ENCODE measurements at regions not wholly inside any gene's neighbourhood (a gene's known extent, or its start where the extent isn't known, plus 50 kb on each side); places are given as distances from the start of the nearest gene placed in this dataset.
"Not testable (repeated sequence)": the region's sequence is repeated elsewhere in the genome, so short reads cannot be mapped to it uniquely, and the experiment has no call there.

DNA sequence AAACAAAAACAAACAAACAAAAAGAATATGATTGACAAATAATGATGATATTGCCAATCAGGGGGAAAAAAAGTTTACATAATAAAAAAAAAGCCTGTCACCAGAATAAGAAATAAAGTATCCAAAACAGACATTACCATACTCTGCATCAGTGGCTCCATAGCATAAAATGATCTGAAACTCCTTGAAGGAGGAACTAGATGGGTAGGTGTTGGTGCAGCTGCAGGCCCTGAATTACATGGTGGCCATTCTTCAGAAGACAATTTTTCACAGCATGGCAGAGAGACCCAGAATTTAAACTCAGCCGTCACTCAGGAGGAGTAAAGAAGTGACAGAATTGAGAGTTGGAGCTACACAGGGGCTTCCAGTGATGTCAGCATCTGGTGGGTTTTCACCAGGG is 60.2 kb downstream of the GLUL start:
- DNase-seq (ENCODE audit: low read depth): no peak

DNA sequence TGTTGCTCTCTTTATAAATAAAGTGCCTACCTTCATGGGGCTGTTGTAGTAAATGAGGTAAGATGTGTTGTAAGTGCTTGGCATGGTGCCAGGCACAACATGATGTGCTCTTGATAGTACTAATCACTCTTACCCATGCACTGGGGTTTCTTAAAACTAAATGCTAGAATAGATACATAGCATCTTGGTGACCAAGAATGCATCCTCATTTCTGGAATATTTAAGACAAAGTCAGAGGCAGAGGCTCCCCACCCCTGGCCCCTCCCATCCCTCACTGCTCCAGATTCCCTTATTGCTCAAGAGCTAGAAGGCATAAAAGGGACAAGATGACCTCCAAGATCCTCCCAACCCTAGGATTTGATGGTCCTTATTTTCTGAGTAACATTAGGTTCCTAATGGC is 61.3 kb downstream of the GLUL start:
- no peak for DNase-seq (ENCODE audit: low read depth)

DNA sequence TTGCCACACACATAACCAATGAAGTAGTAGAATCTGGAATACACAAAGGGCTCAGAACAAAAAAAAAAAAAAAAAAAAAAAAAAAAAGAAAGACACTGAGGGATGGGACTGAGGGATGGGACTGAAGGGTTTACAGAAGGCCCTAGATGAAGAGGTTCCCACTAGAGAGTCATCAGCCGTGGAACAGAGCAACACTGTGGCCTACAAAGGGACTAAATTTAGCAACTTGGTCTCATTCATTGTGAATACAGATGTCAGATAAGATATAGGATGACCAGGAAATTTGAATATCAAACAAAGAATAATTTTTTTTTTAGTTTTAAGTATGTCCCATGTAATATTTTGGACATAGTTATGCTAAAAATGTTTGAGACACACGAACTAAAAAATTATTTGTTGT is 62.1 kb downstream of the GLUL start:
- no peak for DNase-seq (ENCODE audit: low read depth)

DNA sequence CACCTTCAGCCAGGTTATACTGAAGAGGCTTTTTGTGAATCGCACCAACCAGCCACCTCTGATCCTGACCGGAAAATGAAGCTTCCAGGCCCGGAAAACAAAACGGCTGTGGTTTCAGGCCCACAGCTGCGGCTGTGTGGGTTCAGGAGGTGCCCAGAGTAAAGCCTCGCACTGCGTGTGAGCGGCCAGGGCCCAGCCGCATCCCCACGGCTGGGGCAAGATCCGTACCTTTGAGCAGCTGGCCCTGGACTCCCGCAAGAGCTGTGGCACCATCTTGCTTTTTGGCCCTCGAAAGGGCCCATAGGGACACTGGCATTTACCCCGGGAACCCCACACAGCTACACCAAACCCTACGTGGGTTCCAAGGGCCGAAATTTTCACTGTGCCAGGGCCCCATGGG is 63.0 kb downstream of the GLUL start:
- no peak for DNase-seq (ENCODE audit: low read depth)

DNA sequence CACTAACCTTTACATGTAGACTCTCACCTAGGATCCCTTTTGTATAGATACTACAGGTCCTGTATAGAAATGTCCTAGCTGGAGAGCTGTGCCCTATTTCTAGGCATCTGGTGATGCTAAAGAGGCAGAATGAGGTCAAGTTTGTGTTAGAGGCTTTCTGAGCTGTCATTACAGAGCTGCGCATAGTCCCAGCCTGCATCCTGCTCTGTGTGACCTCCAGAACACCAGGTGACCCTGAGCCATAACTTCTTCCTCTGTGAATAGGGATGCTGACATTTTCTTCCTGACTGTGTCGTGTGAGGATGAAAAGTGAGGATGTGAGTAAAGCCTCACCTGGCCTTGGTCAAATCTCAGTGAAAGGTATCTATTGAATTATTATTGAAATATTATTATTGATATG is 66.3 kb downstream of the GLUL start:
- no peak for DNase-seq (ENCODE audit: low read depth)

DNA sequence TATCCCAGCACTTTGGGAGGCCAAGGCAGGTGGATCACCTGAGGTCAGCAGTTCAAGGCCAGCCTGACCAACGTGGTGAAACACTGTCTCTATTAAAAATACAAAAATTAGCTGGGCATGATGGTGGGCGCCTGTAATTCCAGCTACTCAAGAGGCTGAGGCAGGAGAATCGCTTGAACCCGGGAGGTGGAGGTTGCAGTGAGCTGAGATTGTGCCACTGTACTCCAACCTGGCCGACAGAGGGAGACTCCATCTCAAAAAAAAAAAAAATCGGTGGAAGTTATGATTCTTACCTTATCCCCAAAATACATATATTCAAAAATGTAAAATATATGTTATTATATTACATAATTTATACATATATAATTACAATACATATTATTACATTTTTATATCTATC is 70.1 kb downstream of the GLUL start:
- DNase-seq (ENCODE audit: low read depth): not testable (repeated sequence)

DNA sequence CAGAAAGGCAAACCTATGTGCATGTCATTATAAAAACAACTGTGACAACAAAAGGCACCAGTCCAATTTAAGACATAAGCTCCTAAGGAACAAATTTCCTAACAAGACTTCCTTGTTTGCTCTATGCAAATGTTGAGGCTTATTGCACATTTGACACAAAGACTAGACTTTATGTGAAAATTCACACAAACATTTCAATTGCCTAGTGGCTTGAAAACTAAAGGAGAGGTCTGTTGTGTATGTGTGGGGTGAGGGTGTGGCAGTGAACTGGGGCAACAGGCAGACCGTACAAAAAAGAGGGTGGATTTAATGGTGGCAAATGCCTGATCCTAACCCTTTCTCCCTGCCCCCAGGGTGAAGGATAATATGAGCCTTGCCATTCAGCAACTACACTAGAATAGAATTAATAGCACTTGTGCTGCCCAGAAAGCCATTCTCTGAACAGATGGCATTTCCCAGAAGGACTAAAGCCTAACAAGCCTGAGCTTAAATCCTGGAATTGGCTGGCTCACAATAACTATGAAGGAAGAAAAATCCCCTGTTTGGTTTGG is 73.9 kb downstream of the GLUL start:
- no peak for DNase-seq (ENCODE audit: low read depth)

DNA sequence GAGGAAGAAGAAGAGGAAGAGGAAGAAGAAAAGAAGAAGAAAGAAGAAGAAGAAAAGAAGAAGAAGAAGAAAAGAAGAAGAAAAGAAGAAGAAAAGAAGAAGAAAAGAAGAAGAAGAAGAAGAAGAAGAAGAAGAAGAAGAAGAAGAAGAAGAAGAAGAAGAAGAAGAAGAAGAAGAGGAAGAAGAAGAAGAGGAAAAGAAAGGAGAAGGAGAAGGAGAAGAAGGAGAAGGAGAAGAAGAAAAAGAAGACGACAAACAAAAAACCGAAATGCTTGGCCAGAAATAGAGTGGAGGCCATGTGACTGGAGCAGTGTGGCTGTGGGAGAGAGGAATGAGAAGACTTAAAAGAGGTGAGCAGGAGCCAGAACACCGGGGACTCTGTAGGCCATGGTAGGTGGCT is 75.1 kb downstream of the GLUL start:
- DNase-seq (ENCODE audit: low read depth): not testable (repeated sequence)

DNA sequence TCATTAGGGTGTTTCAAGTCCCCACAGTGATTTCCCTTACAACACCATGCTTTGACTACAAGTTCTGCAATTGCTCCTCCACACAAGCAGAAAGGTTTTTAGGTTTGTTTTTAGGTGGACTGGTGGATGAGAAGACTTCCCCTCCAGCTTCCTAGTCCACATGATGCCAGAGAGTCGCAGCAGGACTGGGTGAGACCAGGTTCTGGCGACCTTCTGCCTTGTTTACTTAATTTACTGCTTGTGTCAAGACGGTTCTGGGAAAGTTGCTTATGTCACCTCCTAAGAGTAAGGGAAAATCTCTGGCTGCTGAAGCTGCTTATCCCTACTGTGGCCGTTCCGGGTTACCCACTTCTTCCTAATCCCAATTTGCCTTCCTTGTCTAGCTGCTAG is 76.4 kb downstream of the GLUL start:
- no peak for DNase-seq (ENCODE audit: low read depth)

DNA sequence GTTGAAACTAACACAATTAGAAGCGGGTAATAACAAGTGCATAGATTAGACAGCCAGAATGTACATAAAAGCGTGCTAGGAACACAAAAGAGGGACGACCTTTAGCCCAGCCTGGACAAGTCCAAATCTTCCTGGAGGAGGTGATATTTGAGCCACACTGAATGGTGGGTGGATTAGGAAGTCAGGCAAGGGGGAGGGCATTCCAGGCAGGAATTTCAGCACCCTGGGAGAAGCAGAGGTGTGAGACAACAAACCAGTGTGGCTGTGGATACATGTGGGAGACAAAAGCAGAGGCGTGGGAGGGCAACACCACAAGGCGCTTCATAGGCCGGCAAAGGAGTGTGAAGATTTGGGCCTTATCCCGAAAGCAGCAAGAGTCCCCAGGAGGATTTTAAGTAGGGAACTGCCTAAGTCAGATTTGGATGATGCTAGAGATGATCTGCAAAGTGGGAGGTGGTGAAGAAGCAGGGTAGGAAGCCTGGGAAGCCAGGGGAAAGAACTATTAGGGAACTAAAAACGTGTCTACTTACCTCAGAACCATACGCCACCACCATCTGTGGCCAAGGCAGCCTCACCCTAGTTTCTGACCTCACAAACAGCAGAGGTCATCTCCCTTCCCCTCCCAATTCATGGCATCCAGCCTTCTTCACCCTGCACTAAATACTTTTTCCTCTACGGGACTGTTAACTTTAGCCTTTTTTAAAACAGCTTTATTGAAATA is 81.8 kb downstream of the GLUL start:
- DNase-seq (ENCODE audit: low read depth): no peak

DNA sequence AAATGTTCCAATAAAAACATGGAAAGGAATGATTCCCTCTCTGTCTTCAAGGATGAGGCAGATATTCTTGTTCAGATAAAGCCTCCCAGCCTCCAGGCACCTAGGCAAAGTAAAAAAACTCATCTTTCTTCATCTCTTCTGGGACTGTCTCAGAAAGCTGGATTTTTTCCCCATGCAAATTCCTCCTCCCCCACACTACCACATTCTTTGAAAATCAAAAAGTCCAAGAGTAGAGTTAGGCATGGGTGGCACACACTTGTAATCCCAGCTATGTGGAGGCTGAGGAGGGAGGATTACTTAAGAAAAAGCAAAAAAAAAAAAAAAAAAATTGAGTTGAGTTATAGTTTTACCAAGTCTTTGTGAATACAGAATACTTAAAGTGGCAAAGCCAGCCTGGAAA is 82.8 kb downstream of the GLUL start:
- DNase-seq (ENCODE audit: low read depth): no peak

DNA sequence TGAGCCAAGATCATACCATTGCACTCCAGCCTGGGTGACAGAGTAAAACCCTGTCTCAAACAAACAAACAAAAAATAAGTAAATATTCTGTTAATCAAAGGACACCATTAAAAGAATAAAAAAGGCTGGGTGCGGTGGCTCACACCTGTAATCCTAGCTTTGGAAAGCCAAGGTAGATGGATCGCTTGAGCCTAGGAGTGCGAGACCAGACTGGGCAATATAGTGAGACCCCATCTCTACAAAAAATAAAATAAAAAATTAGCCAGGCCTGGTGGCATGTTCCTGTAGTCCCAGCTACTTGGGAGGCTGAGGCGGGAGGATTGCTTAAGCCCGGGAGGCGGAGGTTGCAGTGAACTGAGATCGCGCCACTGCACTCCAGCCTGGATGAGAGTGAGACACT is 84.1 kb downstream of the GLUL start:
- not testable (repeated sequence) for DNase-seq (ENCODE audit: low read depth)

DNA sequence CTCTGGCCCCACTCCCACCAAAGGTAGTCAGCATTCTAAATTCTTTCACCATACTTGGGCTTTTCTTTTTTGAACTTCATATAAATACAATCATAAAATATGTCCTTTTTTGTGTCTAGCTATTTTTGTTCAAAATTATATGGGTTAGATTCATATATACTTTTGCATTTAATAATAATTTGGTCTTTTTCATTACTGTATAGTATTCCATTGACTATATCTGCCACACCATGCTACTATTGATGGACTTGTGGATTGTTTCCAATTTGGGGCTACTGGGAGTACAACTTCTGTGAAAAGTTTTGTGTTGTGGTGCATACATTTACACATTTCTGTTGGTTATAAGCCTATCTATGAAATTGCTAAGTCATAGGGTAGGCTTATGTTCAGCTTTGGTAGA is 85.7 kb downstream of the GLUL start:
- no peak for DNase-seq (ENCODE audit: low read depth)

DNA sequence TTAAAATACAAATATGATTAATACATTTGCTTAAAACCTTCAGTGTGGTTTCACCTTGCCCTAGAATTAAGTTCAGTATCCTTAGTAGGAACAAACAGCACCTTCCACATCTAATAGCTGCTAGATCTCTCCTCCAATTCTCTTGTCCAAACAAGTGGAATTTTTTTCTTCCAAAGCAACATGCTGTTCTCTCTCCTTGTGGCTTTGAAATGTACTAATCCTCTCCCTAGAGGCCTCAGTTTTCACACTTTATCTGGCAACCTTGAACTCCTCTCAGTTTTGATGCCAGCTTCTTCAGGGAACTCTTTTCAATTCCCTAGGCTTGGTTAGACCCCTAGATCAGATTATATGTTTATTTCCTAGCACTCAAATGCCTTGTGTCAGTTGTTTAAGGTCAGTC is 87.0 kb downstream of the GLUL start:
- no peak for DNase-seq (ENCODE audit: low read depth)

DNA sequence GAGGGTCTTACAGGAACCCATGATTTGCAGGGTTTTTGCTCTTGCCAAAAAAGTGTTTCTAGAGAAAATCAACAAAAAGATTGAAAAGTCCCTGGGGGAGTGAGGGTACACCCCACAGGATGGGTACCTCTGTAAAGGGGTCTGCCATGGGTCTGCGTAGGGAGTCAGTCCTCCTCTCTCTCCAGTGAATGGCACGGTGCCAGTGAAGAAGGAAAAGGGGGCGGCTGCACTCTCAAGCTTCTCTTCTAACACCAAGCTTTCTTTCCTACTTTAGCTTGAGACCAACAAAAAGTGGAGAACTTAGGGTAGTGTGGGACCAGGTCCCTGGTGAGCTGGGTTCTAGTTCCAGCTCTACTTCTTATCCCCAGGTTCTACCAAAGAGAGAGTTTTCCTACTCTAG is 87.4 kb downstream of the GLUL start:
- no peak for DNase-seq (ENCODE audit: low read depth)

DNA sequence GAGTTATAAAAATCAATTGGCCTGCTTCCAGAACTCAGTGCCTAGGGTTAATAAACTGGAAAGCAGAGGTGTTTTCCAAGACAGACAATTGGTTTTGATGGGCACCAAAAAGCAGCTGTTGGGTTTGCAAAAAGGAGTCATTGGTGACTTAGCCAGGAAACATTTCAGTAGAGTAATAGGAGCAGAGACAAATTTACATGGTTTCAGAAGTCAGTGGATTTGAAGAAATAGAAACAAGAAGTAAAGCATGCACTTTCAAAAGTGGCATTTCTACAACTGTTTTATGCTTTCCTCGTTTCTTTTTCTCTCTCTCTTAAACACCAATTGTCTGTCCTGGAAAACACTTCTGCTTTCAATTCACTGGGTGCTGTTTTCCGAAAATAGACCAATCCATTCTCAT is 87.8 kb downstream of the GLUL start:
- DNase-seq (ENCODE audit: low read depth): no peak

DNA sequence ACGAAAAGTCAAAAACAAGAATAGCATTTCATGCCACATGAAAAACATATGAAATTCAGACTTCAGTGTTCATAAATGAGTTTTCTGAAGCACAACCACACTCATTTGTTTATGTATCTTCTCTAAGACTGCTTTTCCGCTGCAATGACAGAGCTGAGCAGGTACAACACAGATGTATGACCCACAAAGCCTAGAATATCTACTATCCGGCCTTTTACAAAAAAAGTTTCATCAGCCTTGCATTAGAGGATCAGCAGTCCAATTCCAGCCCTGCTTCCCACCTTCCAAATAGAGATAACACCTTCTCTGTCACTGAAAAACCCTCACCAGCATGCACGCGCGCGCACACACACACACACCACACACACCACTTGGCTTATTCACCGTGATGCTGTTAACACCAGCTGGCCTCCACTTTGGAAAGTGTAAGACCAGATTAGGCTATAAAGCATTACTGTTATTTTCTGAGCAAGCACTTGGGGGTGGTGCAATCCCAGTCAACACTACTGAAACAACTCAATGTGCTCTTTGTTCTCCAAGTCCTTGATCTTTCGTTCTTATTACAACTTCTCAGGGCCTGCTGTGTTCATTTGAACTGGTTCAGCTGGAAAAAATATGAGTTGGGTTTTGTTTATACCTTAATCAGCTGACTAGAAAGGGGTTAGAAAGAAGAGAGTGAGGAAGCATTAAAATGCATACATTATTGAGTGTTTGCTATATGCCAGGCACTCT is 90.0 kb downstream of the GLUL start:
- no peak for DNase-seq (ENCODE audit: low read depth)

DNA sequence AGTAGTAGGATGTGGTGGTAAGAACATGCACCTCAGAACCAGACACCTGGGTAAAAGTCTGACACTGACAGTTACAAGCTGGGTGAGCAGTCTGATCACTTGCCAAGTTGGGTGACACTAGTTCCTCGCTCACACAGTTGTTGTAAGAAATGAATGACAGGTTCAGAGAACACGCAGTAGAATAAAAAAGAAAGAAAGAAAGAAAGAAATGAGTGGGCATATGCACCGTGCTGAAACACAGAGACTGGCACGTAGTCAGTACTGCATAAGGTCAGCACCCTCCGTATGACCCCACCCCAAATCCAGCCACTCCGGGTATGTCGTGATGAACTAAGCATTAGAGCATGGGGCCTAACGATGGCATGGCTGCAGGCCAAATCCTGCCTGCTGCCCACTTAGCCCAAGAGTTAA is 90.6 kb downstream of the GLUL start:
- DNase-seq (ENCODE audit: low read depth): no peak

DNA sequence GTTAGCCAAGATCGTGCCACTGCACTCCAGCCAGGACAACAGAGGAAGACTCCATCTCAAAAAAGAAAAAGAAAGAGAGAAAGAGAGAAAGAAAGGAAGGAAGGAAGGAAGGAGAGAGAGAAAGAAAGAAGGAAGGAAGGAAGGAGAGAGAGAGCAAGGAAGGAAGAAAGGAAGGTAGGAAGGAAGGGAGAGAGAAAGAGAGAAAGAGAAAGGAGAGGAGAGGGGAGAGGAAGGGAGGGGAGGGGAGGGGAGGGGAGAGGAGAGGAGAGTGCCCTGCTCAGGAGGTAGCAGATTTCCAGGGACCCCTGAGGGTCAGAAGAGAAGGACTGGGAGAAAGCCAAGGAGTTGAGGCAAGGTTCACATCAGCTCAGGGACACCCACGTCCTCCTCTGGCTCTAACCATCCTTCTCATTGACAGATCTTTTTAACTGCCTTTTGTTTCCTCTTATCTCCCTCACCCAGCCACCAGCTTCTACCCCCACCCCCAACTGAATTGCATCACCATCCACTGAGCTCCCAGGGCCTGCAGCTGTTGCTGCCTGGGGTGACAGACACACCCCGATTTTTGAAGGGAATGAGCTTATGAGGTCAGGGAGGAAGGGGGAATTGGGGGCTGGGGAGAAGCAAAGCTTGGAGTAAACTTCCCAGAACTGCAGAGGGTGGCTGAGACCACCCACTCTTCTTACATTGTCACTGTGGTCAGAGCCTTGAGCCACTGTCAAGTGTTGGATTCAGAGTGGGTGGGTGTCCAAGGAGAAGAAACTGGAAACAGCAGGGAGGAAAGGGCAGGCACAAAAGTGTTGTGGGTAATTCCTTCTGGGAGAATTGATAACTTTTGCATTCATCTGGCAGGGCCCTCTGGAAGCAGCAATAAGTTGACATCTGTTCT is 91.6 kb downstream of the GLUL start:
- DNase-seq (ENCODE audit: low read depth): no peak

DNA sequence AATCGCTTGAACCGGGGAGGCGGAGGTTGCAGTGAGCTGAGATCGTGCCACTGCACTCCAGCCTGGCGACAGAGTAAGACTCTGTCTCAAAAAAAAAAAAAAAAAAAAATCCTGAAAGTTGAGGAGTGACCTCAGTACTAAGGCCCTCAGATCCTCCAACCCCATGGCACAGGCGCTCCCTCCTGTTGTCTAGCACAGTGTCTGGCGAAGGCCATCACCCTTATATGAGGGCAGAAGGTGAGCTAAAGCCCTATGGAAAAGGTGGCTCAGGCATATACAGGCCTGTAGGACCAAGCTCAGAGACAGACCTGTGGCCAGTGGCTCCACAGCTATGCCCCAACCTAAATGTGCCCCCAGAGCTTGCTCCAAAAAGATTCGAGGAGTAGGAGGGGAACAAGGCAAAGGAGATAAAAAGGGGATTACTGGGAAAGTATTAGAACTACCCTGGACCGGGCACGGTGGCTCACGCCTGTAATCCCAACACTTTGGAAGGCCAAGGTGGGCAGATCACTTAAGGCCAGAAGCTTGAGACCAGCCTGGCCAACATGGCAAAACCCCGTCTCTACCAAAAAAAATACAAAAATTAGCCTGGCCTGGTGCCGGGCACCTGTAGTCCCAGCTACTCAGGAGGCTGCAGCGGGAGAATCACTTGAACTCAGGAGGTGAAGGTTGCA is 92.4 kb downstream of the GLUL start:
- not testable (repeated sequence) for DNase-seq (ENCODE audit: low read depth)

DNA sequence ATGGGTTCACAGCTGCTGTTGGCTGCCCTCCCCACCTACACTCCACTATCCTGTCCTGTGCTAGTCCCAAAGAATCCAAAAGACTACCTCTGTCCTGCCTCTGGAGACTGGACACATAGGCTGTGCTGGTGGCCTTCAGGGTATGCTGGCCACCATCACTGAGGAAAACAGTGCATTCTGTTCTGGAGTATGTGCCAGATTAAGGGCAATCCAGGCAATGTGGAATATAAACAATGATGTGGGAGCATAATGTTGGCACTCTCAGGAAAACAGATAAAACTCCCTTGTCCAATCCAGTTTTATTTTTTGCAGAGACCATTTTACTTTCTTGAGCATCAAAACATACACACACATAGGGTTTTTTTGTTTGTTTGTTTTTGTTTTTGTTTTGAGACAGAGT is 94.3 kb downstream of the GLUL start:
- no peak for DNase-seq (ENCODE audit: low read depth)

DNA sequence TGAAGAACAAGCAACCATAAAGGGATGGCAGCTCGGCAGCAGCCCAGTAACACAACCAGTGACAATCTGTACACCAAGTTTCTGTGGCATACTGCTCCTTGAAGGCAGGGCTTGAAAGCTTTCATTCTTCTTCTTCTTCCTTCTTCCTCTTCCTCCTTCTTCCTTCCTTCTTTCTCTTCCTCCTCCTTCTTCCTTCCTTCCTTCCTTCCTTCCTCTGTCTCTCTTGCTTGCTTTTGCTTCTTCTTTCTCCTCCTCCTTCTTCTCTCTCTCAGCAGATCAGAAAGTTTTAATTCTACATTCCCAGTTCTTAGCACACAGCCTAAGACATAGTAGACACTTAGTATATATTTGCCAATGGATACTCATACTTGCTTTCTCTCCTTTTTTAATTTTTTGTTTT is 95.9 kb downstream of the GLUL start:
- no peak for DNase-seq (ENCODE audit: low read depth)

Data from activated T-helper 1 cell treated with Interleukin-2 at 50 U/mL for 16 hours (primary cell).